ENCODE measurements at regions not wholly inside any gene's neighbourhood (a gene's known extent, or its start where the extent isn't known, plus 50 kb on each side); places are given as distances from the start of the nearest gene placed in this dataset.

GRCh38 chr11:62071408-62071807 is 52.4 kb upstream of the INCENP start:
- no peak for DNase-seq (ENCODE audit: low read depth, low spot score)
- Histone ChIP-seq H3K27me3 (ENCODE audit: control insufficient read depth in 2 of 2, insufficient read depth in 2 of 2, low read length in 2 of 2) (peaks cover 0 to 5% of the 10 kb centered on the region in 2 experiments), H3K9me1 (replicated peaks; ENCODE audit: control insufficient read depth, extremely low read depth, insufficient read depth, low read length) (no peaks in the 10 kb centered on the region), H3K4me1 (ENCODE audit: control insufficient read depth, extremely low read depth, insufficient read depth, low read length) (no peaks in the 10 kb centered on the region), H3K9ac (replicated peaks; ENCODE audit: extremely low read depth, insufficient read depth, low read length) (no peak overlapping the region), H3K36me3 (ENCODE audit: control insufficient read depth in 2 of 2, extremely low read depth in 1 of 2, insufficient read depth in 2 of 2, low read length in 2 of 2) (no peaks in the 10 kb centered on the region), H3K27ac (ENCODE audit: insufficient read depth, low read depth, low read length) (no peak overlapping the region), H3K79me2 (ENCODE audit: control insufficient read depth, insufficient read depth, low read length) (no peaks in the 10 kb centered on the region), H3K4me2 (ENCODE audit: insufficient read depth, low read length) (no peak overlapping the region), H4K20me1 (replicated peaks; ENCODE audit: control insufficient read depth, extremely low read depth, insufficient read depth, low read length) (peaks cover 2% of the 10 kb centered on the region), H2AFZ (ENCODE audit: low read depth, low read length) (no peak overlapping the region), H3K4me3 (replicated peaks in 1 of 3; ENCODE audit: insufficient read depth in 1 of 3, low read depth in 1 of 3, low read length in 3 of 3) (no peak overlapping the region), H3K9me3 (replicated peaks; ENCODE audit: control insufficient read depth, insufficient read depth, low read length) (no peaks in the 10 kb centered on the region)
- ChIA-PET POLR2A (no interaction called here), CTCF (interaction anchor here (4.0 kb wide), 1 partner anchor 10 kb away, joined by 23 read pairs; no protein-coding TSS in a partner anchor)
- dilution Hi-C loops (cut with MboI; ENCODE audit: extremely low pct_ligation_motif_present, low sequenced_read_pairs): no loop called here
- no peak for FAIRE-seq
- BruUV-seq (replicated peaks): no TSS peak
- intact Hi-C loops (cut with micrococcal nuclease): no loop called here
- no peak for TF ChIP-seq JUN (IDR thresholded peaks at IDR 0.05; ENCODE audit: borderline replicate concordance, insufficient read depth, insufficient read length, low read depth)
- no peak for TF ChIP-seq MYC (IDR thresholded peaks at IDR 0.05; ENCODE audit: low read depth, low read length)
- no peak for TF ChIP-seq MAX (IDR thresholded peaks at IDR 0.05; ENCODE audit: insufficient read depth, insufficient read length)
- TF ChIP-seq GATA2 (IDR thresholded peaks at IDR 0.05; ENCODE audit: insufficient read depth, insufficient read length, low read depth, low read length): no peak
- no peak for TF ChIP-seq POLR2A (IDR thresholded peaks at IDR 0.05; ENCODE audit: low read depth, low read length)
- TF ChIP-seq FOS (IDR thresholded peaks at IDR 0.05; ENCODE audit: borderline replicate concordance, insufficient read depth, low read length): no peak
- no peak for TF ChIP-seq EZH2 (IDR thresholded peaks at IDR 0.05; ENCODE audit: borderline replicate concordance, low read depth, low read length, severe bottlenecking)
- TF ChIP-seq POLR2AphosphoS5 (IDR thresholded peaks at IDR 0.05; ENCODE audit: insufficient read depth, low read depth, low read length): no peak

Measured in endothelial cell of umbilical vein (primary cell).